Osteoblast (primary cell): ENCODE measurements at regions not wholly inside any gene's neighbourhood (a gene's known extent, or its start where the extent isn't known, plus 50 kb on each side); places are given as distances from the start of the nearest gene placed in this dataset.

Source experiments
- DNase-seq: peaks from one replicate; pipeline ENCODE4 v3.0.0; 2011; ENCODE audit warnings: low spot score, mixed read lengths; ENCODE audit not compliant: insufficient read length; ENCODE audit errors: missing footprints
- H2AFZ ChIP-seq: 2 replicates; pipeline ENCODE4 v1.6.0; 2011; ENCODE audit warnings: mild to moderate bottlenecking, low read length
- H3K27ac ChIP-seq: 2 replicates; pipeline ENCODE4 v1.5.1; 2011; ENCODE audit warnings: mild to moderate bottlenecking, low read depth, low read length, moderate library complexity
- H3K27me3 ChIP-seq: 2 replicates; pipeline ENCODE4 v1.6.0; 2012; ENCODE audit warnings: mild to moderate bottlenecking, control low read depth, inconsistent platforms, low read length, moderate library complexity; ENCODE audit not compliant: insufficient read depth
- H3K36me3 ChIP-seq: 2 replicates; pipeline ENCODE4 v1.5.1; 2011; ENCODE audit warnings: mild to moderate bottlenecking, low read length, control low read depth, moderate library complexity; ENCODE audit not compliant: insufficient read depth
- H3K4me1 ChIP-seq: 2 replicates; pipeline ENCODE4 v1.5.1; 2011; ENCODE audit warnings: mild to moderate bottlenecking, low read length, control low read depth, moderate library complexity; ENCODE audit not compliant: insufficient read depth
- H3K4me2 ChIP-seq: 2 replicates; pipeline ENCODE4 v1.6.0; 2011; ENCODE audit warnings: mild to moderate bottlenecking, low read length; ENCODE audit not compliant: insufficient read depth
- H3K4me3 ChIP-seq: fragments of 200-600 bp; sonication (generic); 3 replicates; pipeline ENCODE4 v1.5.1; 2012; ENCODE audit warnings: mild to moderate bottlenecking, low read length, inconsistent platforms; ENCODE audit not compliant: insufficient read depth
- H3K79me2 ChIP-seq: 2 replicates; pipeline ENCODE4 v1.6.0; 2012; ENCODE audit warnings: mild to moderate bottlenecking, low read length, control low read depth, inconsistent platforms; ENCODE audit not compliant: insufficient read depth
- H3K9me3 ChIP-seq: 2 replicates; pipeline ENCODE4 v1.5.1; 2011; ENCODE audit warnings: low read depth, low read length, control low read depth
- H4K20me1 ChIP-seq: 2 replicates; pipeline ENCODE4 v1.6.0; 2012; ENCODE audit warnings: mild to moderate bottlenecking, low read length, control low read depth; ENCODE audit not compliant: insufficient read depth
- TF ChIP-seq, protein P1 (sequence below): IDR thresholded peaks from 2 replicates; pipeline ENCODE4 v1.5.1; 2011; ENCODE audit warnings: mild to moderate bottlenecking, low read depth, low read length, moderate library complexity; ENCODE audit errors: extremely low read depth

DNA sequence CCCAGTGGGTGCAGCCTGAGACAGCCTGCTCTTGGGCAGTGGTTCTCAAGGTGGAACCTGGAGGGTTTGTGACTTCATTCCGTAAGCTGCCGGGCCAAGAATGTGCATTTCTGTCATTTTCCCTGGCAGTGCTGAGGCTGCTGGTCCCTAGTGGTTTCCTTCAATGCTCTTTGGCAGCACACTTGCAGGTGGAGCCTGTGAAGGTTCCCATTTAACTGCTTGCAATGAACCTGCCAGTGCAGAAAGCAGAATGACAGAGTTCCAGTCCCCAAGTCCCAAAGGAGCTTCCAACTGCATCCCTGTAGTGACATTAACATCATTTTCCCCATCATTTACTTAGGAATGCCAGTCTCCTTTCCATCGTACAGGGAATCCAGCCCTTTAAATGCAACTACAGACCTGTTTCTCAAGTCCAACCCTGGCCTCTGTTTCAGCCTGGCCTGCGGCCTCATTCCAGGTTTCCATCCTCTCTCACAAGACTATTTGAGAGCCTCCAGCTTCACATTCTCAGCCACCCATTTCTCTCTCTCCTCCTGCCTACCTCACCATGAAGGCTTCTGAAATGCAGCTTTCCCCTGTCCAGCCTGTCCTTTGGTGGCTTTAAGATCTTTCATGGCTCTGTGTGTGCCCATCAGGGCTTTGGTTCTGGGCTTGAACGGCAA, 149.7 kb upstream of the GGTLC1 start:
- TF ChIP-seq, protein P1, sequence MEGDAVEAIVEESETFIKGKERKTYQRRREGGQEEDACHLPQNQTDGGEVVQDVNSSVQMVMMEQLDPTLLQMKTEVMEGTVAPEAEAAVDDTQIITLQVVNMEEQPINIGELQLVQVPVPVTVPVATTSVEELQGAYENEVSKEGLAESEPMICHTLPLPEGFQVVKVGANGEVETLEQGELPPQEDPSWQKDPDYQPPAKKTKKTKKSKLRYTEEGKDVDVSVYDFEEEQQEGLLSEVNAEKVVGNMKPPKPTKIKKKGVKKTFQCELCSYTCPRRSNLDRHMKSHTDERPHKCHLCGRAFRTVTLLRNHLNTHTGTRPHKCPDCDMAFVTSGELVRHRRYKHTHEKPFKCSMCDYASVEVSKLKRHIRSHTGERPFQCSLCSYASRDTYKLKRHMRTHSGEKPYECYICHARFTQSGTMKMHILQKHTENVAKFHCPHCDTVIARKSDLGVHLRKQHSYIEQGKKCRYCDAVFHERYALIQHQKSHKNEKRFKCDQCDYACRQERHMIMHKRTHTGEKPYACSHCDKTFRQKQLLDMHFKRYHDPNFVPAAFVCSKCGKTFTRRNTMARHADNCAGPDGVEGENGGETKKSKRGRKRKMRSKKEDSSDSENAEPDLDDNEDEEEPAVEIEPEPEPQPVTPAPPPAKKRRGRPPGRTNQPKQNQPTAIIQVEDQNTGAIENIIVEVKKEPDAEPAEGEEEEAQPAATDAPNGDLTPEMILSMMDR: no peak
- no peak overlapping the region for H3K27ac ChIP-seq
- no peaks in the 10 kb centered on the region for H3K36me3 ChIP-seq
- no peaks in the 10 kb centered on the region for H3K27me3 ChIP-seq
- H3K4me1 ChIP-seq: no peaks in the 10 kb centered on the region
- H3K79me2 ChIP-seq: no peaks in the 10 kb centered on the region
- H3K4me2 ChIP-seq: no peak overlapping the region
- no peaks in the 10 kb centered on the region for H4K20me1 ChIP-seq
- no peak overlapping the region for H2AFZ ChIP-seq
- no peak overlapping the region for H3K4me3 ChIP-seq
- DNase-seq: no peak
- H3K9me3 ChIP-seq: peaks cover 8% of the 10 kb centered on the region

DNA sequence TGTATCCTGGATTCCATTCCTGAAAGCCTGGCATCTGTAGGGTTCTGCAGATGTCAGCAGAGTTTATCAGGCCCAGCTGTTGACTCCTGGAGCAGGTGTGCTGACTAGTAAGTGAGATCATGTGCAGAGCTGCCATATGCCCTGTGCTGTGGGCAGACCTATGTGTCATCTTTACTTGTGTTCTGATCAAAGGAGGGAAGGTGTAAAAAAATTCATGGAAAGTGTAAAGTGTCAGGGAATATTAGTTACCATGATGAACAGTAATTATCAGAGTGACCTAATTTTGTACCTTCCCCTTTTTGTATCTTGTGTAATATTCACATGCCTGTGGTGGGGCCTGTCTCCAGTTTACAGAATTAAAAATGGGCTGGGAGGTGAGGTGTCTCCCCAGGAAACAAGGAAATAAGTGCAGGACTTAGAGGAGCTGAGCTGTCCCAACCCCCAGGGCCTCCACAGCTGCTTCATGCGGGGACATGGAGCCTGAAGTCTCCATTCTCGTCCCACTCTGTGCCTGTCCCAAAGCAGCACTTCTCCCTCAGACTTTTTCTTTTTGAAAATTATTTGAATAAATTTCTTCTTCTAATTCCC, 148.2 kb upstream of the GGTLC1 start:
- Histone ChIP-seq H4K20me1 (no peaks in the 10 kb centered on the region), H3K4me2 (no peak overlapping the region), H3K36me3 (no peaks in the 10 kb centered on the region), H3K9me3 (peaks cover 8% of the 10 kb centered on the region), H3K79me2 (no peaks in the 10 kb centered on the region), H3K4me3 (no peak overlapping the region), H3K27ac (no peak overlapping the region), H3K4me1 (no peaks in the 10 kb centered on the region), H3K27me3 (no peaks in the 10 kb centered on the region), H2AFZ (no peak overlapping the region)
- TF ChIP-seq, protein P1: no peak
- no peak for DNase-seq

DNA sequence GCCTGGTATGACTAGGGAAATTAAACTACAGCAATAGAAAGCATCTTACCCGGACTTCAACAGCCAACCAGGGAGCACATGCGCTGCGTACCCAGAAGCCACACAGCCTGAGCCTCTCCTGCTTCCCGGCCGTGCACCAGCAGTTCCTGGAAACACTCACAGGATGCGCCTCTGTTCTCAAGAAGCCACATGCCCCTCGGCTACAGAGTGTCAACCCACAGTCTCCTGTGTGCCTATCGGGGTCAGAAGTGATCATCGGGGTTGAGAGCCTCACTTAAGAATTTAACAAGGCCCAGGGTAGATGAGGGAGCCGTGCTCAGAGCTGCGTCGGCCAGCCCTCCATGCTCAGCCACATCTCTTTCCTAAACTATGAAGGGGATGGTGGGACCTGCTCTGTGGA, 147.2 kb upstream of the GGTLC1 start:
- Histone ChIP-seq H3K4me2 (no peak overlapping the region), H3K79me2 (no peaks in the 10 kb centered on the region), H4K20me1 (no peaks in the 10 kb centered on the region), H3K4me3 (no peak overlapping the region), H2AFZ (no peak overlapping the region), H3K27ac (no peak overlapping the region), H3K27me3 (no peaks in the 10 kb centered on the region), H3K36me3 (no peaks in the 10 kb centered on the region), H3K9me3 (no peaks in the 10 kb centered on the region), H3K4me1 (no peaks in the 10 kb centered on the region)
- DNase-seq: peak; percentile 31
- TF ChIP-seq, protein P1: no peak

DNA sequence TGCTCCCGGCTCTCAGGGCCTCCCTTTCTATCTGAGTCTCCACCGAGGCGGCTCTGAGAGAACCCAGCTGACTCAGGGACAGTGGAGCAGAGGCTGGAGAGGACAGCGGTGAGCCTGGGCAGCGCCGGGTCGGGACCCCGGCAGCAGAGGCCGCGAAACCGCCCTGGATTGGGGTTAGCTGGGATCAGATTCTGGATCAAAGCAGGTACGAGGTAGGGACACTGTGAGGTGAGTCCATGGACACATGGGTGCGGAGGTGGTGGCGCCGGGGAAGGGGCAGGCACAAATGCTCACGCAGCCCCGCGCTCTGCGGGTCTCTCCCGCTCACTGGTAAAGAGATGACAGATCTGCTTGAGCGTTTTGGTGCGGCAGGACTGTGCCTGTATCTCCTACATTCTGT, 146.4 kb upstream of the GGTLC1 start:
- H3K4me1 ChIP-seq: no peaks in the 10 kb centered on the region
- no peaks in the 10 kb centered on the region for H3K36me3 ChIP-seq
- DNase-seq: no peak
- no peaks in the 10 kb centered on the region for H4K20me1 ChIP-seq
- no peak overlapping the region for H3K27ac ChIP-seq
- no peak overlapping the region for H3K4me2 ChIP-seq
- H3K27me3 ChIP-seq: no peaks in the 10 kb centered on the region
- TF ChIP-seq, protein P1: no peak
- no peaks in the 10 kb centered on the region for H3K79me2 ChIP-seq
- no peak overlapping the region for H3K4me3 ChIP-seq
- H3K9me3 ChIP-seq: no peaks in the 10 kb centered on the region
- no peak overlapping the region for H2AFZ ChIP-seq
